Neural crest cell (in vitro differentiated cells): ENCODE measurements at regions not wholly inside any gene's neighbourhood (a gene's known extent, or its start where the extent isn't known, plus 50 kb on each side); places are given as distances from the start of the nearest gene placed in this dataset.

Experiments
- DNase-seq: peaks from one replicate; pipeline ENCODE4 v3.0.0; 2021; ENCODE audit warnings: low read depth, mixed read lengths, low spot score
- H3K27ac Mint-ChIP-seq: one replicate; pipeline ENCODE4 v1.8.0; 2021; ENCODE audit warnings: mild to moderate bottlenecking, mixed read lengths; ENCODE audit not compliant: unreplicated experiment
- H3K27me3 Mint-ChIP-seq: 2 replicates; pipeline ENCODE4 v1.8.0; 2021; ENCODE audit warnings: low read depth, mild to moderate bottlenecking, mixed read lengths
- H3K36me3 Mint-ChIP-seq: 2 replicates; pipeline ENCODE4 v1.8.0; 2021; ENCODE audit warnings: low read depth, mild to moderate bottlenecking, mixed read lengths
- H3K4me1 Mint-ChIP-seq: 2 replicates; pipeline ENCODE4 v1.8.0; 2021; ENCODE audit warnings: mixed read lengths
- H3K4me3 Mint-ChIP-seq: one replicate; pipeline ENCODE4 v1.8.0; 2021; ENCODE audit warnings: mild to moderate bottlenecking, mixed read lengths
- H3K9me3 Mint-ChIP-seq: 2 replicates; pipeline ENCODE4 v1.8.0; 2021; ENCODE audit warnings: mixed read lengths
- CTCF ChIP-seq: fragments of 200-600 bp; sonication (generic); conservative IDR thresholded peaks from 2 replicates; pipeline ENCODE4 v1.5.0; 2021; ENCODE audit warnings: antibody characterized with exemption, mild to moderate bottlenecking

DNA sequence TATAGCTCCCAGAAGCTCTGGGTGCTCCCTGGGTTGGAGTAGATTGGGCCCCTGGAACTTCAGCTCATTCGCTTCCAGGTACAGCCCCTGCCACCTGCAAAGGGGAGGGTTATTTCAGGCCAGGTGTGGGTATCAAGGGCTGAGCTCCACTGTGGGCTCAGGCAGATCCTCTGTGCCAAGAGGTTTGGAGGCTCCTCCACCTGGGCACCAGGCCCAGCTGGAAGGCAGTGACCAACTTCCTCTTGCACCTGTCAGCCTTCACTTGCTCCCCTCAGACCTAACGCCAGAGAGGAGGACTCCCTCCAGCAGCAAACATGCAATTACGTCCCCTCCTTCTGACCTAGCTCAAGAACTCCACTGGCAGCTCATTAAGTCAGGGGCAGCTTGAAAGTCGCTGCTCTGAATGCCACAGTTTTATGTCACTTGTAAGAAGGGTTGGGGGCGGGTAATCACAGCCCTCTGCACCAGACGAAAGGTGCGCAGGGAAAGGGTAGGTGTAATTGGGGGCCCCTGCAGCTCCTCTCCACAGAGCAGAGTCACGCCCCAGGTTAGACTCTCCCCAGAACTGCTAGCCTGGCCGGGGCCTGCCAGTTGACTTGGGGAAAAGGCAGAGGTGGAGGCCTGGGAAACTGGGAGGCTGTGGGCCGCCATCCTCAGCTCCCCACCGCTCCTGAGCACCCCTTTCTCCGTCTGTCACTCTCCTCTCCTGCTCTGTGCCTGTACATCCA lies 125.0 kb upstream of the TMPRSS2 start:
- Mint-ChIP-seq H3K36me3 (peaks cover 5% of the 10 kb centered on the region), H3K4me3 (no peak overlapping the region), H3K27me3 (peaks cover 3% of the 10 kb centered on the region), H3K9me3 (peaks cover 11% of the 10 kb centered on the region), H3K27ac (no peak overlapping the region), H3K4me1 (no peaks in the 10 kb centered on the region)
- TF ChIP-seq CTCF = no peak
- DNase-seq = no peak

- H3K36me3 Mint-ChIP-seq = peaks cover 5% of the 10 kb centered on the region
- peaks cover 11% of the 10 kb centered on the region for H3K9me3 Mint-ChIP-seq
- H3K27ac Mint-ChIP-seq = no peak overlapping the region
- peaks cover 3% of the 10 kb centered on the region for H3K27me3 Mint-ChIP-seq
- no peak overlapping the region for H3K4me3 Mint-ChIP-seq
- H3K4me1 Mint-ChIP-seq = no peaks in the 10 kb centered on the region
- no peak for DNase-seq
- TF ChIP-seq CTCF = no peak
These were observed 123.9 kb upstream of the TMPRSS2 start for GRCh38 chr21:41631564-41632461.

DNA sequence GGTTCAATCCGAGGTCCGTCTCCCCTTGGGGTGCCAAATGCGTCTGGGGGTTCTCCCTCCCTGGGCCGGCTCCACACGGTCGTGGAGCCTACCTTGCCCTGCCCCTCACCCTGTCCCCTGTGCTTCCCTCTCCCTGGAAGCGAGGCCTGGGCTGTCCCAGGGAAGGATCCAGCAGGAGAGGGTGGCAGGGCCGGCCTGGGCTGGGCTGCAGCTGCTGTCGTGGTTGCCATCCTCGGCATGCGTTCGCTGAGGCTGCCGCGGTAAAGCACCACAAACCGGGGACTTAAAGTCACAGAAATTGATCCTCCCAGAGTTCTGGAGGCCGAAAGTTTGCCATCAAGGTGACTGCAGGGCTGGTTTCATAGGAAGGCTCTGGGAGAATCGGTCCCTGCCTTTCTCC lies 123.0 kb upstream of the TMPRSS2 start:
- no peaks in the 10 kb centered on the region for H3K4me1 Mint-ChIP-seq
- H3K9me3 Mint-ChIP-seq = peaks cover 9% of the 10 kb centered on the region
- H3K36me3 Mint-ChIP-seq = peaks cover 5% of the 10 kb centered on the region
- peaks cover 3% of the 10 kb centered on the region for H3K27me3 Mint-ChIP-seq
- no peak overlapping the region for H3K4me3 Mint-ChIP-seq
- no peak for DNase-seq
- TF ChIP-seq CTCF = no peak
- no peak overlapping the region for H3K27ac Mint-ChIP-seq

GRCh38 chr21:41630249-41630648 lies 122.3 kb upstream of the TMPRSS2 start:
- Mint-ChIP-seq H3K4me3 (no peak overlapping the region), H3K27me3 (peaks cover 3% of the 10 kb centered on the region), H3K4me1 (no peaks in the 10 kb centered on the region), H3K36me3 (no peaks in the 10 kb centered on the region), H3K9me3 (peaks cover 5% of the 10 kb centered on the region), H3K27ac (no peak overlapping the region)
- no peak for DNase-seq
- no peak for TF ChIP-seq CTCF

GRCh38 chr21:41628256-41628655 lies 120.3 kb upstream of the TMPRSS2 start:
- no peak overlapping the region for H3K4me3 Mint-ChIP-seq
- no peaks in the 10 kb centered on the region for H3K4me1 Mint-ChIP-seq
- H3K9me3 Mint-ChIP-seq = no peaks in the 10 kb centered on the region
- no peaks in the 10 kb centered on the region for H3K27me3 Mint-ChIP-seq
- no peaks in the 10 kb centered on the region for H3K36me3 Mint-ChIP-seq
- DNase-seq = no peak
- no peak overlapping the region for H3K27ac Mint-ChIP-seq
- TF ChIP-seq CTCF = no peak
